Panc1 (cell line): ENCODE measurements at regions not wholly inside any gene's neighbourhood (a gene's known extent, or its start where the extent isn't known, plus 50 kb on each side); places are given as distances from the start of the nearest gene placed in this dataset.

ENCODE experiments used
- POLR2AphosphoS5 ChIP-seq: IDR thresholded peaks from 2 replicates; pipeline ENCODE4 v1.6.1; 2012; ENCODE audit warnings: mild to moderate bottlenecking, low read depth, low read length, moderate library complexity
- TF ChIP-seq, protein P1 (sequence below): fragments of 450-650 bp; IDR thresholded peaks from 2 replicates; pipeline ENCODE4 v1.5.1; 2017; ENCODE audit warnings: mild to moderate bottlenecking

DNA sequence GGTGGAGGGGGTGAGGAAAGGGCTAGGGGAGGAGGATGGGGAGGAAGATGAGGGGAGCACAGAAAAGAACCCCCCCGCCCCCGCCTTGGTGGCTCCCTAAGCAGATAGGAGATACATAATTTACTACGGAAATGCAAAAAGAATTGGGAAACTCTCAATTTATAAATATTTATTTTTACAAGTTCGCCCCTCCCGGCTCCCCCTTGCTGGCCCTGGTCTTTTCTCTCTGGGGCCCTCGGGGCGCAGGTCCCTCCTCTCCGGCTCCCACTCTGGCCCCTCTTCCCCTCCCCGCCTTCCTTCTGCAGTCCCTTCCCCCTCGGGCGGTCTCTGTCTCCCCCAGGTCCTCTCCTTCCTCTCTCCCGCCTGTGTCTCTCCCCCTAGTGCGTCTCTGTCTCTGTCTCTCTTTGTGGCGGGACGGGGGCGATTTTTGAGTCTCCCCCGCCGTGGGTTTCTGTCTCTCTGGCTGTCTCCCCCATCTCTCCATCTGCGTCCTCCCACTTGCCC is 173.6 kb upstream of the IER5L start:
- TF ChIP-seq, protein P1, sequence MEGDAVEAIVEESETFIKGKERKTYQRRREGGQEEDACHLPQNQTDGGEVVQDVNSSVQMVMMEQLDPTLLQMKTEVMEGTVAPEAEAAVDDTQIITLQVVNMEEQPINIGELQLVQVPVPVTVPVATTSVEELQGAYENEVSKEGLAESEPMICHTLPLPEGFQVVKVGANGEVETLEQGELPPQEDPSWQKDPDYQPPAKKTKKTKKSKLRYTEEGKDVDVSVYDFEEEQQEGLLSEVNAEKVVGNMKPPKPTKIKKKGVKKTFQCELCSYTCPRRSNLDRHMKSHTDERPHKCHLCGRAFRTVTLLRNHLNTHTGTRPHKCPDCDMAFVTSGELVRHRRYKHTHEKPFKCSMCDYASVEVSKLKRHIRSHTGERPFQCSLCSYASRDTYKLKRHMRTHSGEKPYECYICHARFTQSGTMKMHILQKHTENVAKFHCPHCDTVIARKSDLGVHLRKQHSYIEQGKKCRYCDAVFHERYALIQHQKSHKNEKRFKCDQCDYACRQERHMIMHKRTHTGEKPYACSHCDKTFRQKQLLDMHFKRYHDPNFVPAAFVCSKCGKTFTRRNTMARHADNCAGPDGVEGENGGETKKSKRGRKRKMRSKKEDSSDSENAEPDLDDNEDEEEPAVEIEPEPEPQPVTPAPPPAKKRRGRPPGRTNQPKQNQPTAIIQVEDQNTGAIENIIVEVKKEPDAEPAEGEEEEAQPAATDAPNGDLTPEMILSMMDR = no peak
- no peak for TF ChIP-seq POLR2AphosphoS5
